ENCODE measurements at regions not wholly inside any gene's neighbourhood (a gene's known extent, or its start where the extent isn't known, plus 50 kb on each side); places are given as distances from the start of the nearest gene placed in this dataset.
"Not testable (repeated sequence)": the region's sequence is repeated elsewhere in the genome, so short reads cannot be mapped to it uniquely, and the experiment has no call there.

- no peak overlapping the region for H3K4me3 ChIP-seq (ENCODE audit: low read depth, low read length)
- no peaks in the 10 kb centered on the region for H3K27me3 ChIP-seq
- H3K4me1 ChIP-seq = peaks cover 9% of the 10 kb centered on the region
- no peaks in the 10 kb centered on the region for H3K9me3 ChIP-seq
- peak; percentile 71 for DNase-seq
- no peaks in the 10 kb centered on the region for H3K36me3 ChIP-seq
- TF ChIP-seq CTCF (IDR thresholded peaks at IDR 0.05; ENCODE audit: low read depth, low read length) = no peak
These were observed 75.7 kb upstream of the LRPAP1 start for GRCh38 chr4:3607690-3608552.

- H3K9me3 ChIP-seq; H3K36me3 ChIP-seq; H3K4me3 ChIP-seq (ENCODE audit: low read depth, low read length); H3K4me1 ChIP-seq; DNase-seq; H3K27me3 ChIP-seq: not testable (repeated sequence)
These were observed 74.6 kb upstream of the LRPAP1 start for GRCh38 chr4:3606850-3607249.

GRCh38 chr4:3606271-3606670, 74.0 kb upstream of the LRPAP1 start:
- H3K4me3 ChIP-seq (ENCODE audit: low read depth, low read length); H3K27me3 ChIP-seq; DNase-seq; H3K36me3 ChIP-seq; H3K4me1 ChIP-seq; H3K9me3 ChIP-seq: not testable (repeated sequence)

GRCh38 chr4:3605491-3605890, 73.3 kb upstream of the LRPAP1 start:
- Histone ChIP-seq H3K9me3 (no peaks in the 10 kb centered on the region), H3K4me3 (ENCODE audit: low read depth, low read length) (no peak overlapping the region), H3K36me3 (no peaks in the 10 kb centered on the region), H3K27me3 (no peaks in the 10 kb centered on the region), H3K4me1 (peaks cover 9% of the 10 kb centered on the region)
- TF ChIP-seq CTCF (IDR thresholded peaks at IDR 0.05; ENCODE audit: low read depth, low read length) = no peak
- no peak for DNase-seq

GRCh38 chr4:3602886-3603645, 70.8 kb upstream of the LRPAP1 start:
- H3K27me3 ChIP-seq; H3K4me1 ChIP-seq; H3K4me3 ChIP-seq (ENCODE audit: low read depth, low read length); DNase-seq; H3K36me3 ChIP-seq; H3K9me3 ChIP-seq: not testable (repeated sequence)

- DNase-seq = no peak
- Histone ChIP-seq H3K36me3 (no peaks in the 10 kb centered on the region), H3K4me1 (no peaks in the 10 kb centered on the region)
These were observed 69.8 kb upstream of the LRPAP1 start for GRCh38 chr4:3601992-3602391.

GRCh38 chr4:3601108-3601690, 69.0 kb upstream of the LRPAP1 start:
- not testable (repeated sequence) for DNase-seq; H3K4me1 ChIP-seq; H3K27me3 ChIP-seq; H3K4me3 ChIP-seq (ENCODE audit: low read depth, low read length); H3K9me3 ChIP-seq; H3K36me3 ChIP-seq

More at GRCh38 chr4:3601992-3602391, 69.8 kb upstream of the LRPAP1 start:
- Histone ChIP-seq H3K4me3 (ENCODE audit: low read depth, low read length) (no peak overlapping the region), H3K27me3 (no peaks in the 10 kb centered on the region), H3K9me3 (no peaks in the 10 kb centered on the region)
- TF ChIP-seq CTCF (IDR thresholded peaks at IDR 0.05; ENCODE audit: low read depth, low read length) = no peak

- Histone ChIP-seq H3K4me3 (ENCODE audit: low read depth, low read length) (no peak overlapping the region), H3K36me3 (no peaks in the 10 kb centered on the region), H3K4me1 (no peaks in the 10 kb centered on the region), H3K27me3 (no peaks in the 10 kb centered on the region), H3K9me3 (no peaks in the 10 kb centered on the region)
- no peak for DNase-seq
- TF ChIP-seq CTCF (IDR thresholded peaks at IDR 0.05; ENCODE audit: low read depth, low read length) = no peak
These were observed 67.7 kb upstream of the LRPAP1 start for GRCh38 chr4:3599951-3600350.
